PC-3 (cell line): ENCODE measurements at regions not wholly inside any gene's neighbourhood (a gene's known extent, or its start where the extent isn't known, plus 50 kb on each side); places are given as distances from the start of the nearest gene placed in this dataset.

Experiments used
- CTCF ChIP-seq: fragments of 300-600 bp; sonication (generic); conservative IDR thresholded peaks from 2 replicates; pipeline ENCODE4 v1.5.1; 2017; ENCODE audit warnings: antibody characterized with exemption, low read depth, mild to moderate bottlenecking, low read length
- EZH2 ChIP-seq: fragments of 300-600 bp; sonication (generic); IDR thresholded peaks from one replicate; pipeline ENCODE4 v1.6.1; 2017; ENCODE audit warnings: antibody characterized with exemption, mild to moderate bottlenecking, low read length; ENCODE audit not compliant: unreplicated experiment
- EZH2phosphoT487 ChIP-seq: fragments of 300-600 bp; sonication (generic); IDR thresholded peaks from 2 replicates; pipeline ENCODE4 v1.6.1; 2018; ENCODE audit warnings: mild to moderate bottlenecking, antibody characterized with exemption, low read length, borderline replicate concordance

- TF ChIP-seq CTCF = no peak
- no peak for TF ChIP-seq EZH2
- TF ChIP-seq EZH2phosphoT487 = no peak
Measured at GRCh38 chr20:17863209-17863576, 105.4 kb downstream of the SNX5 start.
